ENCODE measurements at regions not wholly inside any gene's neighbourhood (a gene's known extent, or its start where the extent isn't known, plus 50 kb on each side); places are given as distances from the start of the nearest gene placed in this dataset.

DNA sequence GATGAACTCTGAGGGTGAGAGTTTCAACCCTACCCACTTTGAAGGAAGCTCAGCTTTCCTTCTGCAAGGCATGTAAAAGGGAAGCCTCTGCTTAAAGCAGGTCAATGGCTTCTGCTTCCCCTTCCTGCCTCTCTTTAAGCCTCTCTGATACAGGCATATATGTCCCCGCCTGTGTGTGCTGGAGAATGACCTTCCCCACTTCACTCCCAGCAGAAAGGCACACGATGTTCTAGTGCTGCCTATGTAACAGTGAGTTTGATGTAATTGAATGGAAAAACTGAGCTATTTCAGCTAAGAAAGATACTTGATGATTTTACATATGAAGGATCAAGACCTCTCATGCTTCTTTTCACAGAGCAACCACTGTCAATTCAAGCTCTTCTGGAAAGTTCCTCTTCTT, 632.2 kb downstream of the HACE1 start:
- TF ChIP-seq GATA2 (IDR thresholded peaks at IDR 0.05; ENCODE audit: low read depth, low read length) = no peak
- no peak for TF ChIP-seq GATA3 (IDR thresholded peaks at IDR 0.05; ENCODE audit: low read depth, low read length)

All from SH-SY5Y (cell line).